Femur (tissue), 1 donor: ENCODE measurements at regions not wholly inside any gene's neighbourhood (a gene's known extent, or its start where the extent isn't known, plus 50 kb on each side); places are given as distances from the start of the nearest gene placed in this dataset.

Source experiments
- DNase-seq: peaks from one replicate; pipeline ENCODE4 v3.0.0-alpha.2; 2017

DNA sequence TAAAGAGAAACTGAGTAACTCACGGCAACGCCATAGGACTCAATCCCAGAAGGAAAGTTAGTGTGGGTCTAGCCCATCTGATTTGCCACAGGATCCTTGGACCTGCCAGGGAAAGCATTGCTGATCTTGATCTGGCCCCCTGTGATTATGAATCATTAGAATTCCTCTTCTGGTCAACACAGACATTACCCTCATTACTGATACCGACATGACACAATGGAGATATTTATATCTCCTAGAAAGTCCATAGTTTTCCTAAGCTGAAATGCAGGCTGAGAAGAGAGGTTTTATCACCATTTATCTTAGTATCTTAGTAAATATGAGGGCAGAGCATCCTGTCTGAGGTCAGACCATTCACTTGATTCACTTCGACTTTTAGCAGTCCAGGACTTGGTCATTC is 75.5 kb upstream of the CCDC68 start:
- no peak for DNase-seq

DNA sequence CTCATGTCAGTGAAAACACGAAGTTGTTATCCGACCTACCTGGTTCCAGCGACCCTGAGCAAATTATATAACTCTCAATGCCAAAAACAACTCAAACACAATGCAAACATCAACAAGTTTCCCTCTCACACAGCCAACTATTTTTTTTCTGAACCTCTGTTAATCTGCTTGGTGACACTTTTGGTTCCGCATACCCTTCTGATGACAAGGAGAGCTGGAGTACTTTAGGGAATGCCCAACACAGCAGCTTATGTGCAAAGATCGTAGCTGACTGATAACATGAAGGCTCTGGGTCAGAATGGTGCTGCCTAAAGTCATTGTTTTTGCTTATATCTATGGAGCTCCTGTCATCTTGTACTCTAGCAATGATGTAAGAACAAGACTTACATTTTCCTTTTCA is 72.7 kb upstream of the CCDC68 start:
- no peak for DNase-seq

- DNase-seq = no peak
Observed at GRCh38 chr18:55031576-55031975, 72.3 kb upstream of the CCDC68 start.

GRCh38 chr18:55031164-55031563 is 71.9 kb upstream of the CCDC68 start:
- no peak for DNase-seq

DNA sequence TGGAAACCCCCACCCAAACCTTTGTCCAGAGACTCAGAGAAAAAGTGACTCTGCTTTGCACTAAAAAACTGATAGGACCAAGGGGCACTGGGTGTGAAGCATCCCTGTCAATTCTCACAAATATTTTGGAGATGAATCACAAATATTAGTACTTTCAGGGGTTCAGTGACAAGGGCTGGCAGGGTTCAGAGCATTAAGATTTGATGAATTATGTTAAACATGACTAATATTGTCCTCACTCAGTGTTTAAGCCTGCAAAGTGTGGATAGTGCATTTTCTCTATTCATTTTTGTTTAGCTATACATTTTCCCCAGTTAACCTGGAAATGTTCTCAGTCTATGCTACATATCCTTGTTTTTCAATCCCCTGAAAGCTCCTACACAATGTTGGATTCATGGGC is 65.3 kb upstream of the CCDC68 start:
- DNase-seq = no peak

GRCh38 chr18:55018602-55019001 is 59.3 kb upstream of the CCDC68 start:
- no peak for DNase-seq

GRCh38 chr18:55014095-55014494 is 54.8 kb upstream of the CCDC68 start:
- no peak for DNase-seq

- DNase-seq = no peak
Observed at GRCh38 chr18:55013685-55014084, 54.4 kb upstream of the CCDC68 start.

DNA sequence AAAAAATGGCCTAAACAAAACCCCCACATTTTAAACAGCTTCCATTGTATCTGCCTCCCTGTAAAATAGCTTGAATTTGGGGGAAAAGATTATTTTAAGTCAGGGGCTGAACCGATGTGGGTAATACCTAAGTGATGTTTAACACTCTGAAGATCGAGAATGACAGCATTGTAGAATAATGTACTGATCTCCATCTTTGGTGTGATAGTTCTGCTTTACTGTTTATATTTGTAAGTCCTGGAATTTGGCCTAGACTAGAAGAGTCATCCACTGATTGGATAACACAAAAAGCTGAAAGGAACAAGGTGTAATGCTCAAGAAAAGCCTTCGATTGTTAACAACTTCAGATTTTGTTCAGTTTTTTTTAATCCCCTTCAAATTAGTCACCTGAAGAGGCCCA is 53.8 kb upstream of the CCDC68 start:
- no peak for DNase-seq

DNA sequence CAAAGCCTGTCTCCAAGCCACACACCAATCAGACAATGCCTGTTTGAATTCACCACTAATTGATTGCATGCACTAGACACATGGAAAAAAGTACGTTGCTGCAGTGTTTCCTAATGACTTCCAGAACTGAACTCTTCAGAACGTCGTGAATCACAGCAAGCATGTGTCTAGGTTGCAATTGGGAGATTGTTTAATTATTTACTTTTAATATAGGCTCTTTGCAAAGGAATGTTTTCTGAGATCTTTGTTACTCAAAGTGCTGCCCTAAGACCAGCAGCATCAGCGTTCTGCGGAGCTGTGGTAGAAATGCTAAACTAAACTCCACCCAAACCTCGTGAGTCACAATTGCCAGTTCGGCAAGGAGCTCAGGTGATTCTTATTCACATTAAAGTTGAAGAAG is 52.7 kb upstream of the CCDC68 start:
- no peak for DNase-seq
